ENCODE measurements at regions not wholly inside any gene's neighbourhood (a gene's known extent, or its start where the extent isn't known, plus 50 kb on each side); places are given as distances from the start of the nearest gene placed in this dataset.
"Not testable (repeated sequence)": the region's sequence is repeated elsewhere in the genome, so short reads cannot be mapped to it uniquely, and the experiment has no call there.

GRCh38 chr10:42380926-42381547 lies 257.3 kb downstream of the ZNF33B start:
- DNase-seq (ENCODE audit: low read depth in 1 of 2, low spot score in 1 of 2) = no peak

DNA sequence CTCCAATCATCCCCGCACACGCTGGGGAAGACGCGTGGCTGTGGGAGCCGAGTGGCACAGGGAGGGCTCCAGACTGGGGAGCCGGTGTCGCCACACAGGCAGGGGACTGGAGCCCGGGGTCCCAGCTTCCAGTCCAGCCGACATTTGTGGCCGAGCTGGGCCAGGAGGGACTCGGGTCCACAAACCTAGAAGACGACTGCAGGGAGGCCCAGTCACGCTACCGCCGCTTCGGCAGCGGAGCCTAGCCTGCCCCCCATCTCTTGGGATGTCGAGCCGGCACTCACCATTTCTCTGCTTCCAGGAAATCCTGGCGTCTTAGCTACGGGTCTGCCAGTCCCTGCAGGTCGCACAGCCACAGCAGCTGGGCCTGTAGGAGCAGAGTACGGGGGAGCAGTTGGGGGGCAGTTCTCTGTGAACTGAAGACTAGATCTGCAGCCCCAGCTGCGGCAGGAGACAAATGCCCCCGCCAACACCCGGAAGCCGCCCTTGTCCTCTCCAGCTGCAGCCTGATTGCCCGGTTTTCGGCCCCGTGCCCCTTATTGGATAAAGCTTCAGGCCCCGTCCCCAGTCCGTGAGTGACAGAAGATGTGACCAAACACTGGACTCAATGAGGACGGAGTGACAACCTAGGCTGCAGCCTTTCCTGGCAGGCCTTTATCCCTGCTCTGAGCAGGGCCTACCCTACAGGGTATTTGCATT lies 270.7 kb downstream of the ZNF33B start:
- DNase-seq (ENCODE audit: low read depth in 1 of 2, low spot score in 1 of 2) = no peak

DNA sequence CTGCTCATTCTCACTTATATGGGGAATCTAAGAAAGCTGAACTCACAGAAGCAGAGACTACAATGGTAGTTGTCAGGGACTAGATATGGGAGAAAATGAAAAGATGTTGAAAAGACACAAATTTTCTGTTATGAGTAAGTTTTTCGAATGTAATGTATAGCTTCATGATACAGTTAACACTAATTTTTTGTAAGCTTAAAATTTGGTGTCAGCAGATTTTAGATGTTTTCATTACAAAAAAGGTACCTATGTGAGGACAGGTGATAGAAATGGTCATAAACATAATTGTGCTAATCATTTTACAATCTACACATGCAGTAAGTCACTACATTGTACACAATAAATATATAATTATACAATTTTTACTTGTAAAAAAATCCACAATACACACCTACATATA lies 286.6 kb downstream of the ZNF33B start:
- DNase-seq (ENCODE audit: low read depth in 1 of 2, low spot score in 1 of 2) = no peak

- not testable (repeated sequence) for DNase-seq (ENCODE audit: low read depth in 1 of 2, low spot score in 1 of 2)
Observed at GRCh38 chr10:42336593-42337337, 301.6 kb downstream of the ZNF33B start.

DNA sequence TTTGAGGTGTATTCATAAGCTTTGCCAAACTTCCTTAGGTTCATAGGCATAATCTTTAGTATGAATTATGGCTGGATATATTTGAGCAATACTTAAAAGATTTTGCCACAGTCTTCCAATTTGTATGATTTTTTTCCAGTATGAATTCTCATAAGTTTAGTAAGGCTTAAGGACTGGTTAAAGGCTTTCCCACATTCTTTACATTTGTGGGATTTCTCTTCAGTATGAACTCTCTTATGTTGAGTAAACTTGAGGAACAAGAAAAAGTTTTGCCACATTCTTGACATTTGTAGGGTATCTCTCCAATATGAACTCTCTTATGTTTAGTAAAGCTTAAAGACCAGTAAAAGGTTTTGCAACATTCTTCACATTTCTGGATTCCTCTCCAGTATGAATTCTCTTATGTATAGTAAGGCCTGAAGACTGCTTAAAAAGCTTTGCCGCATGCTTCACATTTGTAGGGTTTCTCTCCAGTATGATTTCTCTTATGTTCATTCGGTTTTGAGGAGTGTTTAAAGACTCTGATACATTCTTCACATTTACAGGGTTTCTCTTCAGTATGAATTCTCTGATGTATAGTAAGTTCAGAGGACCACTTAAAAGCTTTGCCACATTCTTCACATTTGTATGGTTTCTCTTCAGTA lies 302.6 kb downstream of the ZNF33B start:
- not testable (repeated sequence) for DNase-seq (ENCODE audit: low read depth in 1 of 2, low spot score in 1 of 2)

DNA sequence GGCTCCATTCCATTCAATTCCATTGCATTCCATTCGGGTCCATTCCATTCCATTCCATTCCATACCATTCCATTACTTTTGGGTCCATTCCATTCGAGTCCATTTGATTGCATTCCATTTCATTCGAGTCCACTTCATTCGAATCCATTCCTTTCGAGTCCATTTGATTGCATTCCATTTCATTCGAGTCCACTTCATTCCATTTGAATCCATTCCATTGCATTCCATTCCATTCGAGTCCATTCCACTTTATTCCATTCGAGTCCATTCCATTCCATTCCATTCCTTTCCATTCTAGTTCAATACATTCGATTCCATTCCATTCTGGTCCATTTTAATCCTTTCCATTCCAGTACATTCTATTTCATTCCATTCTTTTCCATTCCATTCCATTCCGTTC lies 334.0 kb downstream of the ZNF33B start:
- no peak for DNase-seq (ENCODE audit: low read depth in 1 of 2, low spot score in 1 of 2)

DNA sequence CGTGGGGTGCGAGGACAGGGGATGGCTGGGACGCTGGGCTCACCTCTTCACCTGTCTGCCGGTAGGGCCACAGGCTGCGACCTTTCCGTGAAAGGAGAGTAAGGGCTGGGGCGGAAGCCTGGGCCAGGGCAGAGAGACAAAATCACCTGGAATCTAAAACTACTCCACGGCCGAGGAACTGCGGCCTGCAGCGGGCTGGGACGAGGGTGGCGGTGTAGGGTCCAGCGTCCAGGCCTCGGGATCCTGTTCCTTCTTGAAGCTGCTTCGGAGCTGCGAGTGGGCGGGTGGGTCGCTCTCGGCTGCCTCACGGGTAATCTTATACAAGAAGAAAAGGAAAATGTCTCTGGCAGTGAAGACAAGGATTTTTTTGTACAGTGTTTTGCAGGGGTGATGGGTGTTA lies 356.5 kb downstream of the ZNF33B start:
- DNase-seq (ENCODE audit: low read depth in 1 of 2, low spot score in 1 of 2) = not testable (repeated sequence)

- not testable (repeated sequence) for DNase-seq (ENCODE audit: low read depth in 1 of 2, low spot score in 1 of 2)
Observed at GRCh38 chr10:42269788-42270187, 368.6 kb downstream of the ZNF33B start.

- not testable (repeated sequence) for DNase-seq (ENCODE audit: low read depth in 1 of 2, low spot score in 1 of 2)
Observed at GRCh38 chr10:42263259-42263658, 375.1 kb downstream of the ZNF33B start.

DNA sequence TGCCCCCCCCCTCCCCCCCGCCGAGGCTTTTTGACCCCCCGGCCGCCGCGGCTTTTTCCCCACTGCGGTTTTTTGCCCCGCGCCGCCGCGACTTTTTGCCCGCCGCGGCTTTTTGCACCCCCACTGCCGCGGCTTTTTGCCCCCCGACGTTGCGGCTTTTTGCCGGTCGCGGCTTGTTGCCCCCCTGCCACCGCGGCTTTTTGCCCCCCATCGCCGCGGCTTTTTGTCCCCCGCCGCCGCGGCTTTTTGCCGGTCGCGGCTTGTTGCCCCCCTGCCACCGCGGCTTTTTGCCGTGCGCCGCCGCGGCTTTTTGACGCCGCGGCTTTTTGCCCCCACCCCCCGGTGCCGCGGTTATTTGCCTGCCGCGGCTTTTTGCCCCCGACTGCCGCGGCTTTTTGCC lies 395.4 kb downstream of the ZNF33B start:
- not testable (repeated sequence) for DNase-seq (ENCODE audit: low read depth in 1 of 2, low spot score in 1 of 2)

DNA sequence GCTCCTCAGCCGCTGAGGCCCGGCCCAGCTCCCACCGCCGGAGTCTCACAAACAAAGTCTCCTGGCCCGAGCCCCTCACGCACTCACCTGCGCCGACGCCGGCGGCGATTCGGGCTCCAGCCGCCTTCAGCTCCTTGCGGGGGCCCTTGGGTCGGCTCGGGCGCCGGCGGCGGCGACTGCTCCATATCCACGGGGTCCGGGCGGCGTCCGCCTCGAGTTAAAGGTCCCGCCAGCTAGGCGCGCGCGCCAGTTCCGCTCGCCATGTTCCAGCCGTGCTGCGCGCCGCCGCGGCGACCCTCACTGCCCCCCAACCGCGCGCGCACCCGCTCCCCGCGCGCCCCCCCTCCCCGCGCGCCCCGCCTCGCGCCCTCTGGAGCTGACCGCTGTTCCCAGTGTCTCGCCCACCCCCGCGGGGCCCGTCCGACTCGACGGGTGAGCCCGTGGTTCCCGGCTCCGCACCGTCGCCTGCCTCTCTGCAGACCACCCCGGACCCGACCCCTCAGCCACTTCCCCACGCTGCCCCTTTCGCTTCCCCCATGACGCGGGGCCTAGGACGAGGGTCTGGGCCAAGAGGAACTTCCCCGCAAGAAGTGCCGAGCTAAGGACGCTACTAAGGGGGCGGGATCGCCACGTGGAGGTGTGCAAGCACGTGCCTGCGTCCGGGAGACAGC lies 396.1 kb downstream of the ZNF33B start:
- DNase-seq (ENCODE audit: low read depth in 1 of 2, low spot score in 1 of 2) = no peak

DNA sequence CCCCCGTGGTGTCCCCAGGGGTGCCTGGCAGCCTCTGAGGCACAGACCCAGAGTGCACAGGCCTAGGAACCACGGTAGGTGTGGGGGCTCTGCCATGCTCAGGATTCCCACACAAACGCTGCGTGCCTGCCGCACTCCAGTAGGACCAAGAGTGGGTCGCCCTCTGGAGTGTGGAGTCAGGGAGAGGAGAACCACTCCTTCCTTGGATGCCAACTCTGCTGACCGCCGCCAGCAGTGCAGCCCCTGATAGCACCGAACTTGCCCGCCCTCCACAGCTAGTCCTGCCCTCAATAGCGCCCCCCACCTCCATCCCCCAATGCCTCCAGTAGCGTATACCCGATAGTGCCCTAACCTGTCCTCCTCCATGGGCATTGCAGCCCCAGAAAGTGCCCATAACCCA lies 402.0 kb downstream of the ZNF33B start:
- not testable (repeated sequence) for DNase-seq (ENCODE audit: low read depth in 1 of 2, low spot score in 1 of 2)

DNA sequence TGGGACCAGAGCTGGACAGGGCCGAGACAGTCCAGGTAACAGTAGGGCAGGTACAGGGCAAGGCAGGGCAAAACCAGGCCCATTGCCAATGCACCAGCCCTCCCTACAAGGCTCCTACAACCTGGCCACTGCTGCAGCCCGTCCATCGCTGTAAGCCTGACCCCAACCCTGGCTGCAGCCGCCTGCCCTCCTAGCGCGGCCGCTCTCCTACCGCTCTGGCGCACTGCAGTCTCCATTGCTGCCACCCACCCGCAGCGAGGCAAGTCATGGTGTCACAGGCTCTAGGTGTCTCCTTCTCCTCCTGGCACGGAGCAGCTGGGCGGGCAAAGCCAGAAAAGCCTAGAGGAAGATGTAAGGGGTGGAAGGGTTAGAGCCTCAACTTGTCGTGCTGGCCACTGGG lies 402.6 kb downstream of the ZNF33B start:
- not testable (repeated sequence) for DNase-seq (ENCODE audit: low read depth in 1 of 2, low spot score in 1 of 2)

- not testable (repeated sequence) for DNase-seq (ENCODE audit: low read depth in 1 of 2, low spot score in 1 of 2)
Observed at GRCh38 chr10:42235241-42235640, 403.1 kb downstream of the ZNF33B start.

- not testable (repeated sequence) for DNase-seq (ENCODE audit: low read depth in 1 of 2, low spot score in 1 of 2)
Observed at GRCh38 chr10:42234506-42234905, 403.9 kb downstream of the ZNF33B start.

DNA sequence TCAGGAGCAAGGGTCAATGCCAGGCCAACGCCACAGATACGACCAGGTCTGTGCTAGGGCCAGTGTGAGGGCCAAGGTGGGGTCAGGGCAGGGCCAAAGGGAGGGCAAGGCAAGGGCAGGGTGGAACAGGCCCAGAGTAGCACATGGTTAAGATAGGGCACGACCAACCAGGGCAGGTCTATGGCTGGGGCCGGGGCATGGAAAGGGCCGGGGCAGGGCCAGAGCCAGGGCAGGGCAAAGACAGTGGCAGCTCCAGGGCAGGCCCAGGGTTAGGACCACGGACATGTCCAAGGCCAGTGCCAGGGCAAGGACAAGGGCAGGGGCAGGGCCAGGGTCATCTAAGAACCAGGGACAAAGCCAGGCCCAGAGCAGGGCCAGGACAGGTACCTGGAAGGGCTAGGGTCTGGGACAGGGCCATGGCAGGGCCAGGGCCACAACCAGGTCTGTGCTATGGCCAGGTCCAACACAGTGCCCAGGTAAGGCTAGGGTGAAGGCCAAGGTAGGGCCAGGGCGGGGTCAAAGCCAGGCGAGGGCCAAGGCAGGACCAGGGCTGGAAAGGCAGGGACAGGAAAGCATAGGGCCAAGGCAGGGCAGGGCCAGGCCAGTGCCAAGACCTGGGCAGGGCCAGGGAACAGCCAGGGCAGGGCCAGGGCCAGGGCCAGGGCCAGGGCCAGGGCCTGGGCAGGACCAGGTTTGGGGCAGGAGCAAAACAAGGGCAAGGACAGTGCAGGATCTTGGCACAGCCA lies 404.7 kb downstream of the ZNF33B start:
- not testable (repeated sequence) for DNase-seq (ENCODE audit: low read depth in 1 of 2, low spot score in 1 of 2)

GRCh38 chr10:42232955-42233354 lies 405.4 kb downstream of the ZNF33B start:
- not testable (repeated sequence) for DNase-seq (ENCODE audit: low read depth in 1 of 2, low spot score in 1 of 2)

DNA sequence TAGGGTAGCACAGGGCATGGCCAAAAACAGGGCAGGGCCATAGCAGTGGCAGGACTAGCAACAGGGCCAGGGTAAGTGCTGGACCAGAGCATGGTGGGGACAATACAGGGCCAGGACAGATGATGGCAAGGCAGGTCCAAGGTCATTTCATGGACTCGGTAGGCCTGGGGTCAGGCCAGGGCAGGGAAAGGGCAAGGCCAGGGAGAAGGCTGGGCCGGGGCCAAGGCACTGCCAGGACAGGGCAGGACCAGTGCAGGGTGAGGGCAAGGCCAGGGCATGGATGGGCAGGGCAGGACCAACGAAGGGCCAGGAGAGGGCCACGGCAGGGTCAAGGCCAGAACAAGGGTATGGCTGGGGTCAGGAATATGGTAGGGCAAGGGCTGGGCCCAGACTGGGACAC lies 407.6 kb downstream of the ZNF33B start:
- not testable (repeated sequence) for DNase-seq (ENCODE audit: low read depth in 1 of 2, low spot score in 1 of 2)

GRCh38 chr10:42230115-42230514 lies 408.3 kb downstream of the ZNF33B start:
- DNase-seq (ENCODE audit: low read depth in 1 of 2, low spot score in 1 of 2) = not testable (repeated sequence)

- DNase-seq (ENCODE audit: low read depth in 1 of 2, low spot score in 1 of 2) = not testable (repeated sequence)
Observed at GRCh38 chr10:42227859-42228258, 410.5 kb downstream of the ZNF33B start.
